Loucy (cell line): ENCODE measurements at regions not wholly inside any gene's neighbourhood (a gene's known extent, or its start where the extent isn't known, plus 50 kb on each side); places are given as distances from the start of the nearest gene placed in this dataset.

Experiments
- H2AFZ ChIP-seq: fragments of 200-600 bp; sonication (generic); 2 replicates; pipeline ENCODE4 v1.6.0; 2016; ENCODE audit warnings: antibody characterized with exemption, mild to moderate bottlenecking, low read length, moderate library complexity
- H3F3A ChIP-seq: fragments of 200-600 bp; 2 replicates; pipeline ENCODE4 v1.6.0; 2016; ENCODE audit warnings: antibody characterized with exemption, low read depth, mild to moderate bottlenecking
- H3K27me3 ChIP-seq: fragments of 200-600 bp; sonication (generic); 2 replicates; pipeline ENCODE4 v1.6.1; 2014; ENCODE audit warnings: low read length, mild to moderate bottlenecking; ENCODE audit not compliant: insufficient read depth, poor library complexity, severe bottlenecking
- H3K36me3 ChIP-seq: fragments of 200-600 bp; sonication (generic); 2 replicates; pipeline ENCODE4 v1.6.1; 2016; ENCODE audit warnings: low read length; ENCODE audit not compliant: insufficient read depth
- H3K4me1 ChIP-seq: fragments of 200-600 bp; sonication (generic); 2 replicates; pipeline ENCODE4 v1.5.1; 2014; ENCODE audit warnings: low read length, mild to moderate bottlenecking; ENCODE audit not compliant: insufficient read depth, poor library complexity, severe bottlenecking
- H3K4me2 ChIP-seq: fragments of 200-600 bp; sonication (generic); 2 replicates; pipeline ENCODE4 v1.6.0; 2014; ENCODE audit warnings: antibody characterized with exemption, low read length, low read depth, mild to moderate bottlenecking; ENCODE audit not compliant: poor library complexity, severe bottlenecking
- H3K4me3 ChIP-seq: fragments of 200-600 bp; sonication (generic); 2 replicates; pipeline ENCODE4 v1.5.1; 2014; ENCODE audit warnings: low read length, mild to moderate bottlenecking, mixed read lengths; ENCODE audit not compliant: poor library complexity, severe bottlenecking
- H3K79me2 ChIP-seq: fragments of 200-600 bp; sonication (generic); 2 replicates; pipeline ENCODE4 v1.6.1; 2014; ENCODE audit warnings: low read length; ENCODE audit not compliant: insufficient read depth
- H3K9ac ChIP-seq: fragments of 200-600 bp; sonication (generic); 2 replicates; pipeline ENCODE4 v1.6.0; 2014; ENCODE audit warnings: mild to moderate bottlenecking, low read depth, low read length, moderate library complexity; ENCODE audit not compliant: poor library complexity, severe bottlenecking
- H3K9me2 ChIP-seq: fragments of 200-600 bp; sonication (generic); replicated peaks from 2 replicates; pipeline ENCODE4 v1.6.1; 2016; ENCODE audit warnings: low read depth, low read length, mixed read lengths
- H3K9me3 ChIP-seq: fragments of 200-600 bp; sonication (generic); 2 replicates; pipeline ENCODE4 v1.6.1; 2014; ENCODE audit warnings: mild to moderate bottlenecking, antibody characterized with exemption, low read length, low read depth; ENCODE audit not compliant: insufficient read depth
- H4K20me1 ChIP-seq: fragments of 200-600 bp; sonication (generic); 2 replicates; pipeline ENCODE4 v1.6.0; 2014; ENCODE audit warnings: antibody characterized with exemption, low read length, mild to moderate bottlenecking; ENCODE audit not compliant: insufficient read depth, poor library complexity, severe bottlenecking
- CTCF ChIP-seq: fragments of 200-600 bp; sonication (generic); conservative IDR thresholded peaks from 2 replicates; pipeline ENCODE4 v1.5.1; 2014; ENCODE audit warnings: mild to moderate bottlenecking, antibody characterized with exemption, low read length
- EZH2phosphoT487 ChIP-seq: fragments of 200-600 bp; IDR thresholded peaks from 2 replicates; pipeline ENCODE4 v1.6.1; 2018; ENCODE audit warnings: antibody characterized with exemption, mild to moderate bottlenecking, moderate library complexity, borderline replicate concordance

GRCh38 chr17:77854759-77855745 is 103.5 kb upstream of the TNRC6C start:
- Histone ChIP-seq H3K4me2 (no peak overlapping the region), H3K9me2 (no peaks in the 10 kb centered on the region), H3K9ac (no peak overlapping the region), H3K4me3 (no peak overlapping the region), H3K4me1 (peaks cover 32% of the 10 kb centered on the region), H3K36me3 (no peaks in the 10 kb centered on the region), H3K79me2 (no peaks in the 10 kb centered on the region), H4K20me1 (no peaks in the 10 kb centered on the region), H3F3A (no peaks in the 10 kb centered on the region), H3K9me3 (no peaks in the 10 kb centered on the region), H2AFZ (no peak overlapping the region), H3K27me3 (no peaks in the 10 kb centered on the region)
- no peak for TF ChIP-seq CTCF
- TF ChIP-seq EZH2phosphoT487: no peak

- Histone ChIP-seq H3K79me2 (no peaks in the 10 kb centered on the region), H3K9me3 (no peaks in the 10 kb centered on the region), H3K4me3 (no peak overlapping the region), H2AFZ (no peak overlapping the region), H3K4me1 (peaks cover 33% of the 10 kb centered on the region), H3K9ac (no peak overlapping the region), H4K20me1 (no peaks in the 10 kb centered on the region), H3K9me2 (no peaks in the 10 kb centered on the region), H3F3A (no peaks in the 10 kb centered on the region), H3K4me2 (peak overlapping the region; percentile 29), H3K36me3 (no peaks in the 10 kb centered on the region), H3K27me3 (no peaks in the 10 kb centered on the region)
- TF ChIP-seq CTCF (no peak), EZH2phosphoT487 (no peak)
These were observed 101.8 kb upstream of the TNRC6C start for GRCh38 chr17:77856551-77857305.

- no peaks in the 10 kb centered on the region for H3K9me3 ChIP-seq
- no peaks in the 10 kb centered on the region for H4K20me1 ChIP-seq
- peaks cover 36% of the 10 kb centered on the region for H3K4me1 ChIP-seq
- H3K4me2 ChIP-seq: peak overlapping the region; percentile 29
- no peaks in the 10 kb centered on the region for H3K36me3 ChIP-seq
- H3K27me3 ChIP-seq: no peaks in the 10 kb centered on the region
- no peak overlapping the region for H3K9ac ChIP-seq
- no peak overlapping the region for H3K4me3 ChIP-seq
- no peaks in the 10 kb centered on the region for H3K9me2 ChIP-seq
- no peak overlapping the region for H2AFZ ChIP-seq
- TF ChIP-seq CTCF (no peak), EZH2phosphoT487 (no peak)
- H3F3A ChIP-seq: no peaks in the 10 kb centered on the region
- no peaks in the 10 kb centered on the region for H3K79me2 ChIP-seq
These were observed 101.3 kb upstream of the TNRC6C start for GRCh38 chr17:77857306-77857555.
